Mesendoderm (in vitro differentiated cells): ENCODE measurements at regions not wholly inside any gene's neighbourhood (a gene's known extent, or its start where the extent isn't known, plus 50 kb on each side); places are given as distances from the start of the nearest gene placed in this dataset.

Experiments used
- DNase-seq: peaks from one replicate; pipeline ENCODE4 v3.0.0; 2013
- H2AK5ac ChIP-seq: 2 replicates; pipeline ENCODE4 v1.6.1; 2013; ENCODE audit warnings: low read length, inconsistent platforms
- H2BK120ac ChIP-seq: 2 replicates; pipeline ENCODE4 v1.6.1; 2013; ENCODE audit warnings: low read depth, mild to moderate bottlenecking, low read length, moderate library complexity, mixed read lengths
- H2BK15ac ChIP-seq: replicated peaks from 2 replicates; pipeline ENCODE4 v1.6.1; 2013; ENCODE audit warnings: low read depth, mild to moderate bottlenecking, moderate library complexity
- H2BK5ac ChIP-seq: 2 replicates; pipeline ENCODE4 v1.6.1; 2013; ENCODE audit warnings: low read length, inconsistent platforms
- H3K18ac ChIP-seq: 2 replicates; pipeline ENCODE4 v1.6.1; 2013; ENCODE audit warnings: mild to moderate bottlenecking, low read length, mixed read lengths
- H3K23ac ChIP-seq: one replicate; pipeline ENCODE4 v1.6.1; 2013; ENCODE audit warnings: low read length
- H3K27ac ChIP-seq: 2 replicates; pipeline ENCODE4 v1.5.1; 2013; ENCODE audit warnings: low read depth, mild to moderate bottlenecking, inconsistent platforms, low read length, moderate library complexity
- H3K27me3 ChIP-seq: 2 replicates; pipeline ENCODE4 v1.6.1; 2013; ENCODE audit warnings: low read length, control low read depth, mild to moderate bottlenecking, inconsistent platforms; ENCODE audit not compliant: insufficient read depth, poor library complexity
- H3K36me3 ChIP-seq: 2 replicates; pipeline ENCODE4 v1.6.1; 2013; ENCODE audit warnings: low read length, inconsistent platforms; ENCODE audit not compliant: control insufficient read depth, insufficient read depth
- H3K4ac ChIP-seq: one replicate; pipeline ENCODE4 v1.6.1; 2013; ENCODE audit warnings: low read depth, mild to moderate bottlenecking, low read length, moderate library complexity
- H3K4me1 ChIP-seq: 2 replicates; pipeline ENCODE4 v1.6.1; 2013; ENCODE audit warnings: low read depth, low read length, inconsistent platforms; ENCODE audit not compliant: control insufficient read depth
- H3K4me2 ChIP-seq: 2 replicates; pipeline ENCODE4 v1.6.1; 2013; ENCODE audit warnings: low read length
- H3K4me3 ChIP-seq: 2 replicates; pipeline ENCODE4 v1.5.1; 2013; ENCODE audit warnings: mild to moderate bottlenecking, low read length
- H3K56ac ChIP-seq: one replicate; pipeline ENCODE4 v1.6.1; 2013; ENCODE audit warnings: low read length
- H3K79me1 ChIP-seq: 2 replicates; pipeline ENCODE4 v1.6.1; 2013; ENCODE audit warnings: low read length, inconsistent platforms
- H3K79me2 ChIP-seq: 2 replicates; pipeline ENCODE4 v1.6.1; 2013; ENCODE audit warnings: mild to moderate bottlenecking, low read length; ENCODE audit not compliant: control insufficient read depth, insufficient read depth
- H3K9ac ChIP-seq: 2 replicates; pipeline ENCODE4 v1.6.1; 2013; ENCODE audit warnings: low read length, inconsistent platforms
- H4K5ac ChIP-seq: one replicate; pipeline ENCODE4 v1.6.1; 2013; ENCODE audit warnings: low read length
- H4K8ac ChIP-seq: one replicate; pipeline ENCODE4 v1.6.1; 2013; ENCODE audit warnings: low read depth, mild to moderate bottlenecking, control low read depth, low read length, moderate library complexity
- WGBS: extraction: QIAGEN DNeasy Blood & Tissue Kit; methylation state at CpG from one replicate; pipeline ENCODE4 v1.1.7; 2013; ENCODE audit warnings: low lambda C conversion rate, missing lambda C conversion rate; ENCODE audit not compliant: insufficient coverage; ENCODE audit errors: extremely low coverage; 5-methylcytosine and 5-hydroxymethylcytosine counted together

DNA sequence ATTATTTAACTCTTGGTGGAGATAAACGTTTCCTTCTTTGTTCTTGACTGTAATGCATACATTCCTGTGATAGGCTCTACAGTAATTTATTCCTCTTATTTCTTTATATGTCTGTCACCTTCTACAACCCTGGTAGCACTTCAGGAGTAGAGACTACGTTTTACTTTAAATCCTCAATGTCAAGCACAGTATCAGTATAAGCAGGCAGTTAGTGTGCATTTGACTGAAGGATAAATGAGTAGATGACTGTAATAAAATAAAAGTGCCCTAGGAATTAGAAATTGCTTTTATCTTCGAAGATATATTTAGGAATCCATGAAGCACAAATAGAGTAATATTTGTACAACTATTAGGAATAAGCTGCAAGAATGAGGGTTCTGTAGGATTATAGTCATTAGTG lies 599.6 kb upstream of the PRMT6 start:
- Histone ChIP-seq H2BK5ac (no peak overlapping the region), H3K56ac (no peak overlapping the region), H4K8ac (no peak overlapping the region), H3K79me2 (no peaks in the 10 kb centered on the region), H3K27ac (no peak overlapping the region), H3K36me3 (no peaks in the 10 kb centered on the region), H3K23ac (no peak overlapping the region), H3K4me3 (no peak overlapping the region), H2AK5ac (no peak overlapping the region), H3K27me3 (no peaks in the 10 kb centered on the region), H2BK120ac (no peak overlapping the region), H3K4me1 (no peaks in the 10 kb centered on the region), H3K18ac (no peak overlapping the region), H3K4me2 (no peak overlapping the region), H3K4ac (no peak overlapping the region), H3K9ac (no peak overlapping the region), H3K79me1 (no peaks in the 10 kb centered on the region), H4K5ac (no peak overlapping the region), H2BK15ac (no peak overlapping the region)
- WGBS, result no CpG with 5 or more reads among the region's 3 CpGs
- no peak for DNase-seq

DNA sequence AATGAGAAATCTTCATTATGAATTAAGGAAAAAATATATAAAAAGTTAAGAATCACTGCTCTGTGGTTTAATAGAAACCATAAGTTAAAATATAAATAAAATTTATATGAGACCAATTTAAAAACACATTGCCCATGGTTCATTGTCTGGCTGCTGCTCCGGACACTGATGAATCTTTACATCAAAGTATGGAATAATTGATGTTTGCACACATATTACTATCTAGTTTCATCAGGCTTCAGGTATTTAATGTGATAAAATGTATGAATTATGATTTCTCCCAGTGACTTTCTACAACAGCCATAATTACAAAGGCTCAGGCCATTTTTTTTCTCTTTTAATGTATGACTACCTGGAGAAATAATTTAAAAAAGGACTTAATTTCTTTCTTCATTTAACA lies 599.1 kb upstream of the PRMT6 start:
- H2BK15ac ChIP-seq, result no peak overlapping the region
- H3K27ac ChIP-seq, result no peak overlapping the region
- no peak overlapping the region for H2AK5ac ChIP-seq
- no peaks in the 10 kb centered on the region for H3K36me3 ChIP-seq
- no peak overlapping the region for H3K56ac ChIP-seq
- no peaks in the 10 kb centered on the region for H3K79me1 ChIP-seq
- H3K4ac ChIP-seq, result no peak overlapping the region
- H2BK120ac ChIP-seq, result no peak overlapping the region
- H4K8ac ChIP-seq, result no peak overlapping the region
- H3K79me2 ChIP-seq, result no peaks in the 10 kb centered on the region
- no peak overlapping the region for H2BK5ac ChIP-seq
- H3K4me1 ChIP-seq, result no peaks in the 10 kb centered on the region
- no peaks in the 10 kb centered on the region for H3K27me3 ChIP-seq
- H4K5ac ChIP-seq, result no peak overlapping the region
- no peak for DNase-seq
- no peak overlapping the region for H3K23ac ChIP-seq
- H3K4me2 ChIP-seq, result no peak overlapping the region
- no peak overlapping the region for H3K4me3 ChIP-seq
- no peak overlapping the region for H3K18ac ChIP-seq
- no peak overlapping the region for H3K9ac ChIP-seq
- WGBS, result no CpG with 5 or more reads among the region's 1 CpG

DNA sequence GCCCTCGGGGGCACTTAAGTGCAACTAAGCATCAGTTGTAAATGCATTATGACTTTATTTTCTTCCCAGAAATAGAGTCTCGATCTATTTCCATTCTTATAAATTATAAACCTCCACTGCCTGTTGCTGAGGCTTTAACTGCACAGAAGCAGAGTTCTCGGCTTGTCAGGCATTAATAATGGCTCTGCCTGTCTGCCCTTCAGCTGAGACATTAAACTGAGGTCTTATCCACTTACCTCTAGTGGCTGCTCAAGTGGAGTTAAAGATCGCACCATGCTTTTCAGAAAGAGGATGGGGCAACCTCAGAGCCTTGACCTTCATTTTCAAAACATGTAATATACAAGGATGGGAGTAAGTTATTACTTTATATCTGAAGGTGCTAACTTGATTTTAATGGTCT lies 597.6 kb upstream of the PRMT6 start:
- H3K4ac ChIP-seq, result no peak overlapping the region
- no CpG with 5 or more reads among the region's 4 CpGs for WGBS

DNA sequence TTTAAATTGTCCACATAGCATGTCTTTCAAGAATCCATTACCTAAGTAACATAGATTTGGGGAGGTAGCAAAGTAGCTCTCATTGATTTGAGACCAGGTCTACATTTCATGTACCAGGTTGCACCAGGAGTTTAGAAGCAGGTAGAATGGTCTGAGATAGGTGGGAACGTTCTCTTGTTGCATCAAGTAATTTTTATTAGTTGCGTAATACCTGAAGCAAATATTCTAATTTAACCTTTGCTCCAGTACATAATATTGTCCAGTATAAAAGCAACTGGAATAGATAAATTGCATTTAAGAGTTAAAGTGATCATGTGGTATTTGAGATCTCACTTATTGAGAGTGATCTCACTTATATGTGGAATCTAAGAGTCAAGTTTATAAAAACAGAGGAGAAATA lies 597.1 kb upstream of the PRMT6 start:
- no peaks in the 10 kb centered on the region for H3K79me2 ChIP-seq
- no peak overlapping the region for H2BK120ac ChIP-seq
- no CpG with 5 or more reads among the region's 2 CpGs for WGBS
- H3K36me3 ChIP-seq, result no peaks in the 10 kb centered on the region
- H3K4me3 ChIP-seq, result no peak overlapping the region
- H3K56ac ChIP-seq, result no peak overlapping the region
- DNase-seq, result no peak
- H2BK15ac ChIP-seq, result no peak overlapping the region
- H3K79me1 ChIP-seq, result no peaks in the 10 kb centered on the region
- no peak overlapping the region for H3K27ac ChIP-seq
- H3K23ac ChIP-seq, result no peak overlapping the region
- H3K4ac ChIP-seq, result no peak overlapping the region
- H3K4me2 ChIP-seq, result no peak overlapping the region
- H3K9ac ChIP-seq, result no peak overlapping the region
- no peak overlapping the region for H4K5ac ChIP-seq
- no peak overlapping the region for H2AK5ac ChIP-seq
- no peaks in the 10 kb centered on the region for H3K27me3 ChIP-seq
- no peak overlapping the region for H2BK5ac ChIP-seq
- no peak overlapping the region for H3K18ac ChIP-seq
- no peak overlapping the region for H4K8ac ChIP-seq
- no peaks in the 10 kb centered on the region for H3K4me1 ChIP-seq

More for the DNA sequence above, 597.6 kb upstream of the PRMT6 start:
- no peak overlapping the region for H4K5ac ChIP-seq
- H3K4me1 ChIP-seq, result no peaks in the 10 kb centered on the region
- no peak overlapping the region for H3K4me2 ChIP-seq
- H2AK5ac ChIP-seq, result no peak overlapping the region
- no peak overlapping the region for H4K8ac ChIP-seq
- H3K27me3 ChIP-seq, result no peaks in the 10 kb centered on the region
- no peak overlapping the region for H3K56ac ChIP-seq
- H3K18ac ChIP-seq, result no peak overlapping the region
- no peaks in the 10 kb centered on the region for H3K36me3 ChIP-seq
- no peak overlapping the region for H2BK5ac ChIP-seq
- H2BK120ac ChIP-seq, result no peak overlapping the region
- H3K23ac ChIP-seq, result no peak overlapping the region
- H3K79me1 ChIP-seq, result no peaks in the 10 kb centered on the region
- no peak overlapping the region for H2BK15ac ChIP-seq
- DNase-seq, result no peak
- H3K4me3 ChIP-seq, result no peak overlapping the region
- no peak overlapping the region for H3K9ac ChIP-seq
- no peaks in the 10 kb centered on the region for H3K79me2 ChIP-seq
- no peak overlapping the region for H3K27ac ChIP-seq

DNA sequence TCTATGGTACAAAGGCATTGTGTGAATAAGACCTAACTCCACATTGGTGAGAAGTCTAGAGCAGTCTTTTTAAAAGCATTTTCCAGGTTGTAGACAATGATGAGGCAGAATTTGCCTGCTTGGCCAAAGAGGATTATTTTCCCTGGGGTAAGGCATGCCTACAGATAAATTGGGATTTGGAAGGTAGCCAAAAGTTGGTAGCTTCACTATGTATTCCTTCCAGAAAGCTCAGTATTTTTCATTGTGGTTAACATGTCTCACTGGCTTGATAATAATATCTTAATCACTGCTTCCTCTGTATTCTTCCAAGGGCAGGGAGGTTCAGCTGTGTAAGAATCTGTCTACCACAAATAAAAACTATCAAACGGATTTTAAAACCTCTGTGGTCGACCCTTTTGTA lies 590.8 kb upstream of the PRMT6 start:
- no peaks in the 10 kb centered on the region for H3K36me3 ChIP-seq
- no peaks in the 10 kb centered on the region for H3K79me2 ChIP-seq
- no peak overlapping the region for H4K5ac ChIP-seq
- DNase-seq, result no peak
- no peak overlapping the region for H3K4me3 ChIP-seq
- no peak overlapping the region for H4K8ac ChIP-seq
- no peak overlapping the region for H3K4ac ChIP-seq
- H3K18ac ChIP-seq, result no peak overlapping the region
- H2AK5ac ChIP-seq, result no peak overlapping the region
- H2BK120ac ChIP-seq, result no peak overlapping the region
- no peaks in the 10 kb centered on the region for H3K27me3 ChIP-seq
- WGBS, result no CpG with 5 or more reads among the region's 2 CpGs
- H2BK15ac ChIP-seq, result no peak overlapping the region
- no peak overlapping the region for H3K56ac ChIP-seq
- no peak overlapping the region for H3K23ac ChIP-seq
- no peaks in the 10 kb centered on the region for H3K4me1 ChIP-seq
- no peak overlapping the region for H2BK5ac ChIP-seq
- no peak overlapping the region for H3K9ac ChIP-seq
- no peak overlapping the region for H3K27ac ChIP-seq
- no peak overlapping the region for H3K4me2 ChIP-seq
- no peaks in the 10 kb centered on the region for H3K79me1 ChIP-seq

DNA sequence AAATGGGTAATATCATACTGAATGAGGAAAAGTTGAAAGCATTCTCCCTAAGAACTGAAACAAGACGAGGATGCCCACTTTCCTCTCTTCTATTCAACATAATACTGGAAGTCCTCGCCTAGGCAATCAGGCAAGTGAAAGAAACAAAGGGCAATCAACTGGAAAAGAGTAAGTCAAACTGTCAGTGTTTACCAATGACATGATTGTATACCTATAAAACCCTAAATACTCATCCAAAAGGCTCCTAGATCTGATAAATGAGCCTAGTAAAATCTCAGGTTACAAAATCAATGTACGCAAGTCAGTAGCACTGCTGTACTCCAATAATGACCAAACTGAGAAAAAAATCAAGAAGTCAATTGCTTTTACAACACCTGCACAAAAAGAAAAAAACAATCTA lies 575.8 kb upstream of the PRMT6 start:
- WGBS, result no CpG with 5 or more reads among the region's 3 CpGs
- no peak overlapping the region for H3K27ac ChIP-seq
- no peak overlapping the region for H2BK120ac ChIP-seq
- no peak overlapping the region for H2AK5ac ChIP-seq
- H3K56ac ChIP-seq, result no peak overlapping the region
- no peak overlapping the region for H4K5ac ChIP-seq
- no peaks in the 10 kb centered on the region for H3K36me3 ChIP-seq
- H2BK15ac ChIP-seq, result no peak overlapping the region
- H4K8ac ChIP-seq, result no peak overlapping the region
- H2BK5ac ChIP-seq, result no peak overlapping the region
- H3K4me3 ChIP-seq, result no peak overlapping the region
- no peak overlapping the region for H3K18ac ChIP-seq
- DNase-seq, result no peak
- H3K27me3 ChIP-seq, result no peaks in the 10 kb centered on the region
- H3K79me2 ChIP-seq, result no peaks in the 10 kb centered on the region
- no peak overlapping the region for H3K4ac ChIP-seq
- H3K23ac ChIP-seq, result no peak overlapping the region
- no peaks in the 10 kb centered on the region for H3K4me1 ChIP-seq
- H3K9ac ChIP-seq, result no peak overlapping the region
- H3K4me2 ChIP-seq, result no peak overlapping the region
- no peaks in the 10 kb centered on the region for H3K79me1 ChIP-seq
